ENCODE measurements at regions not wholly inside any gene's neighbourhood (a gene's known extent, or its start where the extent isn't known, plus 50 kb on each side); places are given as distances from the start of the nearest gene placed in this dataset.

- TF ChIP-seq CTCF (IDR thresholded peaks at IDR 0.05): no peak
- Histone ChIP-seq H3K4me3 (ENCODE audit: low read depth in 1 of 2, low read length in 1 of 2) (no peak overlapping the region), H3K9me3 (no peaks in the 10 kb centered on the region)
Measured at GRCh38 chr5:74406844-74407243, 233.7 kb downstream of the ENC1 start.

GRCh38 chr5:74405593-74405992 lies 234.9 kb downstream of the ENC1 start:
- no peak overlapping the region for H3K27ac ChIP-seq
- H3K4me1 ChIP-seq (ENCODE audit: control insufficient read depth in 1 of 2, insufficient read depth in 1 of 2, low read depth in 1 of 2, low read length in 1 of 2): no peaks in the 10 kb centered on the region
- no peaks in the 10 kb centered on the region for H3K9me3 ChIP-seq
- no peak overlapping the region for H3K4me3 ChIP-seq (ENCODE audit: low read depth in 1 of 2, low read length in 1 of 2)
- no peak for TF ChIP-seq CTCF (IDR thresholded peaks at IDR 0.05)
- no peaks in the 10 kb centered on the region for H3K27me3 ChIP-seq
- no peaks in the 10 kb centered on the region for H3K36me3 ChIP-seq

More at GRCh38 chr5:74406844-74407243, 233.7 kb downstream of the ENC1 start:
- H3K4me1 ChIP-seq (ENCODE audit: control insufficient read depth in 1 of 2, insufficient read depth in 1 of 2, low read depth in 1 of 2, low read length in 1 of 2): no peaks in the 10 kb centered on the region
- H3K36me3 ChIP-seq: no peaks in the 10 kb centered on the region
- H3K27me3 ChIP-seq: no peaks in the 10 kb centered on the region
- no peak overlapping the region for H3K27ac ChIP-seq

GRCh38 chr5:74404574-74405508 lies 235.7 kb downstream of the ENC1 start:
- H3K27me3 ChIP-seq: no peaks in the 10 kb centered on the region
- H3K27ac ChIP-seq: no peak overlapping the region
- H3K4me3 ChIP-seq (ENCODE audit: low read depth in 1 of 2, low read length in 1 of 2): no peak overlapping the region
- H3K9me3 ChIP-seq: no peaks in the 10 kb centered on the region
- H3K4me1 ChIP-seq (ENCODE audit: control insufficient read depth in 1 of 2, insufficient read depth in 1 of 2, low read depth in 1 of 2, low read length in 1 of 2): no peaks in the 10 kb centered on the region
- TF ChIP-seq CTCF (IDR thresholded peaks at IDR 0.05): no peak
- no peaks in the 10 kb centered on the region for H3K36me3 ChIP-seq

- no peaks in the 10 kb centered on the region for H3K9me3 ChIP-seq
- no peaks in the 10 kb centered on the region for H3K4me1 ChIP-seq (ENCODE audit: control insufficient read depth in 1 of 2, insufficient read depth in 1 of 2, low read depth in 1 of 2, low read length in 1 of 2)
- no peak overlapping the region for H3K27ac ChIP-seq
- no peaks in the 10 kb centered on the region for H3K27me3 ChIP-seq
- H3K36me3 ChIP-seq: no peaks in the 10 kb centered on the region
- TF ChIP-seq CTCF (IDR thresholded peaks at IDR 0.05): no peak
- H3K4me3 ChIP-seq (ENCODE audit: low read depth in 1 of 2, low read length in 1 of 2): no peak overlapping the region
Measured at GRCh38 chr5:74403771-74404170, 236.8 kb downstream of the ENC1 start.

GRCh38 chr5:74402553-74402952 lies 238.0 kb downstream of the ENC1 start:
- H3K4me3 ChIP-seq (ENCODE audit: low read depth in 1 of 2, low read length in 1 of 2): no peak overlapping the region
- no peaks in the 10 kb centered on the region for H3K9me3 ChIP-seq
- no peaks in the 10 kb centered on the region for H3K4me1 ChIP-seq (ENCODE audit: control insufficient read depth in 1 of 2, insufficient read depth in 1 of 2, low read depth in 1 of 2, low read length in 1 of 2)
- TF ChIP-seq CTCF (IDR thresholded peaks at IDR 0.05): no peak
- no peaks in the 10 kb centered on the region for H3K27me3 ChIP-seq
- no peak overlapping the region for H3K27ac ChIP-seq
- H3K36me3 ChIP-seq: no peaks in the 10 kb centered on the region

Measured in neutrophil (primary cell).